Gastroesophageal sphincter (tissue), 4 donors: ENCODE measurements at regions not wholly inside any gene's neighbourhood (a gene's known extent, or its start where the extent isn't known, plus 50 kb on each side); places are given as distances from the start of the nearest gene placed in this dataset.

Source experiments
- ATAC-seq: fragments of 150-250 bp; one replicate; pipeline ENCODE4 v1.9.1; 2016; ENCODE audit warnings: mild to moderate bottlenecking, moderate library complexity
- H3K27ac ChIP-seq, 4 donors: fragments of 200-600 bp; sonication (generic) in 3 of 4; 1 replicate in 3 of 4; 2 replicates in 1 of 4; pipeline ENCODE4 v1.5.1; 2016 to 2019
- H3K27me3 ChIP-seq: fragments of 200-600 bp; sonication (generic); one replicate; pipeline ENCODE4 v1.5.1; 2019
- H3K36me3 ChIP-seq, 2 donors: fragments of 200-600 bp; sonication (generic); one replicate each; pipeline ENCODE4 v1.5.1; 2019; ENCODE audit warnings: control low read depth in 1 of 2
- H3K4me1 ChIP-seq, 3 donors: fragments of 200-600 bp; sonication (generic); 1 replicate in 2 of 3; 2 replicates in 1 of 3; pipeline ENCODE4 v1.5.1; 2016 to 2019; ENCODE audit warnings: control low read depth in 2 of 3
- H3K4me3 ChIP-seq, 2 donors: fragments of 200-600 bp; sonication (generic); one replicate each; pipeline ENCODE4 v1.5.1; 2019; ENCODE audit warnings: mild to moderate bottlenecking in 1 of 2, moderate library complexity in 1 of 2
- H3K9me3 ChIP-seq, 3 donors: fragments of 200-600 bp; sonication (generic); one replicate each; pipeline ENCODE4 v1.5.1; 2017 to 2019; ENCODE audit warnings: control low read depth in 2 of 3
- CTCF ChIP-seq, 4 experiments: fragments of 200-600 bp in 2 of 4; fragments of 450-650 bp in 2 of 4; sonication (generic) in 1 of 4; IDR thresholded peaks; one replicate each; pipeline ENCODE4 v1.5.1; 2017 to 2019; ENCODE audit warnings: antibody characterized with exemption in 4 of 4, mild to moderate bottlenecking in 2 of 4, moderate library complexity in 2 of 4
- EP300 ChIP-seq: sonication (generic); formaldehyde crosslinking; IDR thresholded peaks from one replicate; pipeline ENCODE4 v1.6.1; 2017; ENCODE audit warnings: antibody characterized with exemption, mild to moderate bottlenecking
- POLR2A ChIP-seq, 2 donors: fragments of 450-650 bp; IDR thresholded peaks; one replicate each; pipeline ENCODE4 v1.6.1; 2017; ENCODE audit warnings: antibody characterized with exemption in 2 of 2, mild to moderate bottlenecking in 2 of 2, moderate library complexity in 1 of 2
- POLR2AphosphoS5 ChIP-seq: sonication (generic); formaldehyde crosslinking; IDR thresholded peaks from one replicate; pipeline ENCODE4 v1.6.1; 2017; ENCODE audit warnings: antibody characterized with exemption
- WGBS, 2 donors: methylation state at CpG; one replicate each; pipeline ENCODE4 v1.1.5; 2018; ENCODE audit warnings: low coverage in 1 of 2; 5-methylcytosine and 5-hydroxymethylcytosine counted together

- 13 to 44% methylated on average over 1 of the region's 4 CpGs for WGBS, 2 donors
- no peaks in the 10 kb centered on the region for H3K9me3 ChIP-seq
- H3K27ac ChIP-seq = no peak overlapping the region
- H3K4me3 ChIP-seq = no peak overlapping the region
- no peaks in the 10 kb centered on the region for H3K36me3 ChIP-seq
- TF ChIP-seq POLR2A (IDR thresholded peaks at IDR 0.05) (no peak), EP300 (no peak)
- no peaks in the 10 kb centered on the region for H3K4me1 ChIP-seq
- H3K27me3 ChIP-seq = peaks cover 11% of the 10 kb centered on the region
- ATAC-seq = no peak
Measured at GRCh38 chr15:59843609-59844008, 154.5 kb upstream of the BNIP2 start.

GRCh38 chr15:59841036-59841435 lies 151.9 kb upstream of the BNIP2 start:
- ATAC-seq = no peak
- no peaks in the 10 kb centered on the region for H3K27me3 ChIP-seq
- H3K36me3 ChIP-seq = no peaks in the 10 kb centered on the region
- TF ChIP-seq POLR2AphosphoS5 (no peak), CTCF (IDR thresholded peaks at IDR 0.05) (no peak), EP300 (no peak), POLR2A (IDR thresholded peaks at IDR 0.05) (no peak)
- no peak overlapping the region for H3K27ac ChIP-seq
- no peak overlapping the region for H3K4me3 ChIP-seq
- H3K4me1 ChIP-seq = no peaks in the 10 kb centered on the region
- 88 to 90% methylated on average over 2 to 4 of the region's 4 CpGs for WGBS, 2 donors
- no peaks in the 10 kb centered on the region for H3K9me3 ChIP-seq

GRCh38 chr15:59839906-59840305 lies 150.8 kb upstream of the BNIP2 start:
- TF ChIP-seq EP300 (no peak), CTCF (IDR thresholded peaks at IDR 0.05) (no peak), POLR2A (IDR thresholded peaks at IDR 0.05) (no peak)
- no peak for ATAC-seq
- Histone ChIP-seq H3K36me3 (no peaks in the 10 kb centered on the region), H3K9me3 (no peaks in the 10 kb centered on the region), H3K27ac (no peak overlapping the region), H3K4me1 (no peaks in the 10 kb centered on the region), H3K4me3 (no peak overlapping the region), H3K27me3 (no peaks in the 10 kb centered on the region)
- 63 to 79% methylated on average over 2 of the region's 2 CpGs for WGBS, 2 donors

- no peaks in the 10 kb centered on the region for H3K27me3 ChIP-seq
- H3K27ac ChIP-seq = no peak overlapping the region
- TF ChIP-seq CTCF (IDR thresholded peaks at IDR 0.05) = no peak
- no peak for TF ChIP-seq EP300
- TF ChIP-seq POLR2AphosphoS5 = no peak
- TF ChIP-seq POLR2A (IDR thresholded peaks at IDR 0.05) = no peak
- no peaks in the 10 kb centered on the region for H3K36me3 ChIP-seq
- ATAC-seq = no peak
- no peak overlapping the region for H3K4me3 ChIP-seq
- WGBS, 2 donors = 43 to 48% methylated on average over 4 of the region's 4 CpGs
- H3K4me1 ChIP-seq = no peaks in the 10 kb centered on the region
- H3K9me3 ChIP-seq = no peaks in the 10 kb centered on the region
Measured at GRCh38 chr15:59838900-59839299, 149.8 kb upstream of the BNIP2 start.

- TF ChIP-seq EP300 = no peak
- no peak for TF ChIP-seq POLR2A (IDR thresholded peaks at IDR 0.05)
- no peak for TF ChIP-seq CTCF (IDR thresholded peaks at IDR 0.05)
- TF ChIP-seq POLR2AphosphoS5 = no peak
- no peak for ATAC-seq
Measured at GRCh38 chr15:59835776-59836175, 146.7 kb upstream of the BNIP2 start.

More at GRCh38 chr15:59835776-59836175, 146.7 kb upstream of the BNIP2 start:
- Histone ChIP-seq H3K4me3 (no peak overlapping the region), H3K27me3 (no peaks in the 10 kb centered on the region), H3K36me3 (no peaks in the 10 kb centered on the region), H3K27ac (no peak overlapping the region), H3K4me1 (no peaks in the 10 kb centered on the region), H3K9me3 (no peaks in the 10 kb centered on the region)
- 90% methylated on average over 1 of the region's 1 CpG; no CpG with 5 or more reads in 1 of the 2 donors for WGBS, 2 donors
